ENCODE measurements at regions not wholly inside any gene's neighbourhood (a gene's known extent, or its start where the extent isn't known, plus 50 kb on each side); places are given as distances from the start of the nearest gene placed in this dataset.

GRCh38 chr9:89872913-89873707 is 268.3 kb downstream of the GADD45G start (continued):
- TF ChIP-seq ZNF592 (IDR thresholded peaks at IDR 0.05) (no peak), FOXK2 (IDR thresholded peaks at IDR 0.05) (no peak), ATF7 (IDR thresholded peaks at IDR 0.05; ENCODE audit: low read depth) (no peak), ESRRA (IDR thresholded peaks at IDR 0.05; ENCODE audit: low read length) (no peak), POLR2AphosphoS2 (IDR thresholded peaks at IDR 0.05; ENCODE audit: low read depth, low read length) (no peak)

GRCh38 chr9:89873801-89874200 is 269.0 kb downstream of the GADD45G start:
- in situ Hi-C loops (cut with MboI) (no loop called here), intact Hi-C loops (cut with micrococcal nuclease; ENCODE audit: unreplicated experiment) (no loop called here)
- FAIRE-seq (no peak), ATAC-seq (no peak), DNase-seq (ENCODE audit: low read depth, low spot score) (no peak)
- H3K4me3 ChIP-seq: no peak overlapping the region
- POLR2A ChIA-PET: no interaction called here
- 53% methylated on average over 8 of the region's 8 CpGs for whole genome bisulfite sequencing (ENCODE audit: insufficient coverage, insufficient replicate concordance, low lambda C conversion rate, missing lambda C conversion rate)
- H3K9ac ChIP-seq (ENCODE audit: control insufficient read depth, insufficient read depth, low read length): no peak overlapping the region
- H3K27ac ChIP-seq (ENCODE audit: control insufficient read depth, insufficient read depth): no peak overlapping the region
- no peaks in the 10 kb centered on the region for H3K79me2 ChIP-seq (ENCODE audit: control insufficient read depth, insufficient read depth, low read length)
- SMC1A ChIA-PET (ENCODE audit: uncharacterized antibody, unreplicated experiment): interaction anchor here (0.6 to 1.1 kb wide), 2 partner anchors 40 to 58 kb away, joined by 3 to 4 read pairs; no protein-coding TSS in a partner anchor
- no peak overlapping the region for H3K4me2 ChIP-seq (ENCODE audit: control insufficient read depth, insufficient read depth)
- no peaks in the 10 kb centered on the region for H4K20me1 ChIP-seq (ENCODE audit: control insufficient read depth, insufficient read depth)
- BruUV-seq (replicated peaks): no TSS peak
- H2AFZ ChIP-seq (ENCODE audit: control insufficient read depth, low read depth, low read length): no peak overlapping the region
- H3K4me1 ChIP-seq (ENCODE audit: control insufficient read depth, insufficient read depth, low read length): no peaks in the 10 kb centered on the region
- TF ChIP-seq RUNX3 (IDR thresholded peaks at IDR 0.05; ENCODE audit: low read length) (no peak), POLR2A (IDR thresholded peaks at IDR 0.05; ENCODE audit: low read depth, low read length) (no peak), TCF12 (IDR thresholded peaks at IDR 0.05; ENCODE audit: low read depth, low read length) (no peak), ZNF592 (IDR thresholded peaks at IDR 0.05) (no peak), ATF7 (IDR thresholded peaks at IDR 0.05; ENCODE audit: low read depth) (no peak), SMAD1 (IDR thresholded peaks at IDR 0.05; ENCODE audit: low read depth, partially characterized antibody) (no peak), CHD4 (IDR thresholded peaks at IDR 0.05) (no peak), RCOR1 (conservative IDR thresholded peaks at IDR 0.05; ENCODE audit: low read depth, low read length) (no peak), SREBF2 (IDR thresholded peaks at IDR 0.05; ENCODE audit: low read length) (no peak)
- RAD21 ChIA-PET (ENCODE audit: unreplicated experiment): interaction anchor here (1.3 kb wide), 1 partner anchor 9 kb away, joined by 3 read pairs; no protein-coding TSS in a partner anchor
- CTCF ChIA-PET: interaction anchor here (0.6 kb wide), 1 partner anchor 270 kb away, joined by 3 read pairs; no protein-coding TSS in a partner anchor
- H3K9me3 ChIP-seq (replicated peaks; ENCODE audit: control insufficient read depth, insufficient read depth, low read length): no peaks in the 10 kb centered on the region
- H3K27me3 ChIP-seq (replicated peaks in 1 of 2; ENCODE audit: control insufficient read depth in 2 of 2, insufficient read depth in 2 of 2, low read length in 1 of 2): peaks cover 0 to 2% of the 10 kb centered on the region in 2 experiments; a peak in 3 of 4 replicates
- H3K36me3 ChIP-seq (ENCODE audit: control insufficient read depth in 2 of 2, insufficient read depth in 2 of 2, low read length in 1 of 2): no peaks in the 10 kb centered on the region
